ENCODE measurements at regions not wholly inside any gene's neighbourhood (a gene's known extent, or its start where the extent isn't known, plus 50 kb on each side); places are given as distances from the start of the nearest gene placed in this dataset.

- TF ChIP-seq CTCF (IDR thresholded peaks at IDR 0.05), result no peak
- TF ChIP-seq EP300 (IDR thresholded peaks at IDR 0.05), result no peak
- no peak for TF ChIP-seq POLR2A (IDR thresholded peaks at IDR 0.05)
These were observed 178.3 kb downstream of the CBLN1 start for GRCh38 chr16:49103298-49103697.

Data from suprapubic skin (tissue), 3 donors.